Daoy (cell line): ENCODE measurements at regions not wholly inside any gene's neighbourhood (a gene's known extent, or its start where the extent isn't known, plus 50 kb on each side); places are given as distances from the start of the nearest gene placed in this dataset.

Source experiments
- DNase-seq: peaks from one replicate; pipeline ENCODE4 v3.0.0-alpha.2; 2015; ENCODE audit warnings: low read depth

GRCh38 chr2:145067549-145068030 is 547.7 kb upstream of the ZEB2 start:
- DNase-seq = no peak

GRCh38 chr2:145066856-145067548 is 547.1 kb upstream of the ZEB2 start:
- DNase-seq = no peak

GRCh38 chr2:145066151-145066661 is 546.3 kb upstream of the ZEB2 start:
- DNase-seq = no peak

- DNase-seq = no peak
Measured at GRCh38 chr2:145065342-145065741, 545.4 kb upstream of the ZEB2 start.

DNA sequence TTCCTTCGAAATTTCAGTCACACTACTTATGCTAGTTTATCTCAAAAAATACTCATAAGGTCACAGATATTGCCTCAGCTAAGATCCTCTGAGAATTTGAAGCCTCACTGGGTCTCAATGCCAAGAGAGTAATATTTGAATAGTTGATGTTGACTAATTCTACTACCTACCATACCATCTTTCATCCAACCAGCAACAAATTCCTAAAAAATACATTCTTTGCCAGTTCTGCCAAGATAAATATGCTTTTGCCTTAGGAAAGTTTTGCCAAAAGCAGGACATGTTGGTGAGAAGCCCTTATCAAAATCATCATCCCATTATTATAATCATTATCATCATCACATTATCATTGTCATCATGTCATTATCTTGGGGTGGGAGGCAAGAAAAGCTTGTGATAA is 544.6 kb upstream of the ZEB2 start:
- no peak for DNase-seq

DNA sequence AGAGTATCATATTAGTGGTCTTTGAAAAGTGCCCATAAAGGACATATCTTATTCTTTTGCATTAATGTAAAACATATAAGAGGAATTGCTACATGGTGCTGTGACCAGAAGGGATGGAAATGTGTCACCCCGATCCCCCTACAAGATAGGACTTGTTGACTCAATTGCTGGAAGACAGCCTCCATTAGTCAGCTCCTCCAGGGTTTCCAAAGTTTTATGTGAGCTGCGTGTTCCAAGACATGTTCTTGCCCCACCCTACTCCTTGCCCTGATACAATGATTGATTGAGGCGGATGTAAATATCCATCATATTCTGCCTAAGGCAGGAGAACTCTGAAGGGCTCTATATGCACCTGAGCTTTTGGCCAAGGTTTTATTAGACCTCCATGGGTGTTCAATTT is 541.0 kb upstream of the ZEB2 start:
- no peak for DNase-seq

DNA sequence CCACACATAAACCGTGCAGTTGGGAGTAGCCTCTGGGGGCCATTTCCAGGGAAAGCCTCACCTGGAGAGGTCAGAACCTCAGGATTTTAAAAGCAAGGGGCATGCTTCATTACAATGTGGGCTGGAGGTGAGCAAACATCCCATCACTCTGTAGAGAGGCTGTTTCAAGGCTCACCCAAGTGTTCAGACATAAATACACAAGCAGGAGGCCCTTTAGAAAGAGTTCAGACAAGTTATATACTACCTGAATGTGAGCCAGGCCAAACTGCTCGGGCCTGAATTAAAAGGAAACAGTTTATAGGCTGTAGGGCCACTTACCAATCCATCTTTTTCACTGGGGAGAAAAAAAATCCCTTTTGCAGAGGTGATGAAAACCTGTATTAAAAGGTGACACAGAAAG is 540.0 kb upstream of the ZEB2 start:
- DNase-seq = no peak

- DNase-seq = no peak
Measured at GRCh38 chr2:145059343-145059742, 539.4 kb upstream of the ZEB2 start.

DNA sequence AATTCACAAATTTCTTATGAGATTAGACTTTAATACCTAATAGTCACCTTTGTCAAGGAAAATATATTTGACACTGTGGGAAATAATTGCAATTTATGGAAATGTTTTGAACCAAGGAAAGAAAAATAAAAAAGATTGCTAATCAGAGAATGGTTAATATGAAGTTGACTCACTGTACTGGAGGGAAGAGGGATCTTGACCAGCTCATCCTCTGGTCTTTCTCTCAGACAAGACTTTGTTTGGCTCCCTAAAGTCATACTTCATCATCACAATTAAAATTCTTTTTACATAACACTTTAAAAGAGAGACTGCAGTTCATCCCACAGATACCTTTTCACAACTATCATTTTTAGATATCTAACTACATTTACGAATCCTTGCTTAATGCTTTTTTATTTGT is 538.5 kb upstream of the ZEB2 start:
- DNase-seq = no peak

DNA sequence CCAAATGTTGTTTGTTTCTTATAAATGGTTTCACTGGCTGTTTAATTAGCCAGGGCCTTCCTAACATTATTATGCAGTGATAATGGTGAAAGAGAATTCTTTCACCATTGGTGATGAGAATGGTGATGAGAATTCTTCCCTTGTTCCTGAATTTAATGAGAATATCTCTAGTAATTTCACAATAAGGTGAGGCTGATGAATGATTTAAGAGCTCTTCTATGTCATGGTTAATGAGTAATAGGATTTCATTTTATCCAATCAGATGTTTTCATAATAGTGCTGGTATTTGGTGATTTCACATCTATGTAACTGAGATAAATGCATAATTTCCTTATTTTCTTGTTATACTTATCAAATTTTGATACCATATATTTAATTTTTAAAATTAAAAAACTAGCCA is 535.7 kb upstream of the ZEB2 start:
- DNase-seq = no peak

DNA sequence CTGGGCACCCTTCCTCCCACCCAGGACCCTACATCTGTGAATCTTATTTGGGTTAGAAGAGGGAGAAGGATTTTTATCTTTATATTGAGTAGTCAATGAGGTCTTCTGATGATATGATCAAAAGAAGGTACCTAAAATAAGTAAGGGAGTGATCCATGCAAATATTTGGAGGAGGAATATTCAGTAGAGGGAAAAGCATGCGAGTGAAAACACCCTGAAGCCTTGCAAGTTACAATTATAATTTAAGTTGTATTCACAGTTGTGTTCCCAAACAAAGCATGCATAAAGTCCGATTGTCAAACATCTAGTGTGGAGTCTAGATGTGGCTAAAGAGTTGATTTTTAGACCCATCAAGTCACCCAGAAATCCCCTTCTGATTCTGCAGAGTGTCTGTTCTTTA is 530.2 kb upstream of the ZEB2 start:
- no peak for DNase-seq

DNA sequence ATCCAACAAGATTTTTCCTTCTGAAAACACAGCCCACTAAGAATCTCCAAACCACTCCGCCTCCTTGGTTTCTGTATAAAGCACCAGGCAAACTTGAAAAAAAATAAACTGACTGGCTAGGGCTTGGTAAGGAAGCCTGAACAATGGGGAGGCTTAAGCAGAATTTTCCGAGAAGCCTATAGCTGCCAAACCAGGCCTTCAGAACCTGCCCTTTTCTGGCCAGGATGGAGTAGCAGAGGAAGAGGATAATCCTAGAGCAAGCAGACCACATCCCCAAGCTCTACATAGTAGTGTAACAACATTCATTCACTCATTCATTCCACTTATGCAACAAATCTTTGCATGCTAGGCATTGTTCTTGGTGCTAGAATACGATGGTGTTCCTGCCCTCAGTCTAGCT is 529.6 kb upstream of the ZEB2 start:
- no peak for DNase-seq

- no peak for DNase-seq
Measured at GRCh38 chr2:145047554-145047953, 527.6 kb upstream of the ZEB2 start.

- no peak for DNase-seq
Measured at GRCh38 chr2:145044491-145044890, 524.6 kb upstream of the ZEB2 start.

DNA sequence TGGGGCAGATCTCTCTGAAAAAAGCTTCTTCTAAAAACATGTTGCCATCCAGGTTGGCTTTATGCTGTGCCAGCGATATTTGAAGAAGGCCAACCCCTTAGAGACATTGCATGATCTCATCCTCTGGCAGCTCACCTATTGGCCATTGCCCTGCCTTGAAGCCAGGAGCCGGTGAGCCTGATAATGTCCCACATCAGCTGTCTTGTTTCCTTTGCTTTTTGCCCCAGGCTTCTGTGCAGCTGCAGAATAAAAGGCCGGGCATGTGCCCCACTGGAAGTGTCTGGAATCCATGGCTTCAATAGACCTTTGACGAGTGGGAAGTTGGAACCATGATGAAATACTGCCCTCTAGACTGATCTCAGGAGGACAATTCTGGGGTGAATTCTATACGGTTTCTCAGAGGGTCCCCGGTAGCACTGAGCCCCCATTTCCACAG is 523.5 kb upstream of the ZEB2 start:
- DNase-seq = peak; percentile 26

DNA sequence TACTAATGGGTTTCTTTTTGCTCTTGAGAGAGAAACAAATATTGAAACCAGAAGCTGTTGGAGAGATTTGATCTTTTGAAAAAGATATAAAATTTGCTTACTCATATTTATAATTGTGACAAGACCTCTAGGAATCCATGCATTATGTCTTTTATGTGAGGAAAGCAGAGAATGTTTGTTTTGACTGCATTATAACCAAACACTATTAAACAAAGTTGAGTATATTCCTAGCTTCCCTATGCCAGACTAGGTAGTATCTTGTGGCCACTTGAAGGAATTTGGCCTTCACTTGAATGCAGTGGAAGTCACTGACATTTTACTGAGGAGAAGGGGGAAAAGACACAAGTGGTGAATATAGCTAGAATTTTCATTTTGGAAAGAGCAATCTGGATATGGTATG is 521.8 kb upstream of the ZEB2 start:
- no peak for DNase-seq

DNA sequence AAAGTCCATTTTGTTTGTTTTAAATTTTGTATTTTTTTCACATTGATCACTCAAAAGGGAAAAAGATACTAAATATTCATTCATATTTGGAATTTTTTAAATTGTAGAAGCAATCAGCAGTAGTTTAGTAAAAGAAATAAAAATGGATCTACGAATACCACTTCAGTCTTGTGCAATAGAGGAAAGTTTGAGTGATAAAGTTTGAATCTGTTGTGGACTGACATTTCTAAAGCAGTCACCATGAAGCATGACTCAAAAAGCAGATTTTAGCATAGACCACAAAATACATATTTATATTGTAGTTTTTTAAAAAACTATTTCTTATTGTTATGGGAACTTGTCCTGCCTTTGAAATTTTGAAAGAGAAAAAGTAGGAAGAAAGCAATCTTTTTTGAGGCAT is 520.5 kb upstream of the ZEB2 start:
- DNase-seq = no peak

DNA sequence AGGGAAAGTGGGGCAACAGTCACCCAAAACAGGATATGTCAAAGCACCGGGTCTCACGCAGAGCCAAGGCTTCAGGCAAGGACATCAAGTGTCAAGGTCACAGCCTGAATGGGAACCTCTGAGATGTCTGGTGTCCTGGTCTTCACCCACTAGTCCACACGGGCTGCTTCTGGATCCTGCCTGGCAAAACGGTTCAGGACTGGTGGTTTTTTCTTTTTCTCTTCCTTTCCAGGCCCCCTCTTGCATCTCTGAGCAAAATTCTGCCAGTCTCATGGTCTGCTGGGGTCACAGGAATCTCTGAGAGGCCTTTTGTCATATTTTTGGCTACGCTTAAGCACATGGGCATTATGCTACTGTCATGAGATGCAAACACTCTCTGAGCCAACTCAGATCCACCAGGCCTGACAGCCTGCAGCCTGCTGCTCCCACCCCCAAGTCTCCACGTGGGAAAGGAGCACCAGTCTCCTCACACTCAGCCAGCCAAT is 518.2 kb upstream of the ZEB2 start:
- no peak for DNase-seq

- no peak for DNase-seq
Measured at GRCh38 chr2:145036421-145037011, 516.6 kb upstream of the ZEB2 start.

DNA sequence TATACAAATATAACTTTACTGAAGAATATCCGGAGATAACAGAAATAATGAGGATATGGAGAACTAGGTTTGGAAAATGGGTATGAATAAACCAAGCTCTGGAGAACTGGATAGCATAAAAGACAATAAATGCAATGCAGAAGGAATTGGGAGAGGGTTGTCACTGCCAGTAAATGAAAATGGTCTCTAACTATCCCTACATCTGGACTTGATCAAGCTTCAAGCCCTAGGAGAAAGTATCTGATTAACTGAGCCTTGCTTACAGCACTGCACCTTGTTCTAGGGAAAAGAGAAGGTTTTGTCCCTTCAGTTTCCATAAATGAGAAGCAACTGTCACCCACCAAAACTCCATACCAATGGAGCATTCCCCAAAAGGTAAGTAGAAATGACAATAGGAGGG is 514.6 kb upstream of the ZEB2 start:
- DNase-seq = no peak

DNA sequence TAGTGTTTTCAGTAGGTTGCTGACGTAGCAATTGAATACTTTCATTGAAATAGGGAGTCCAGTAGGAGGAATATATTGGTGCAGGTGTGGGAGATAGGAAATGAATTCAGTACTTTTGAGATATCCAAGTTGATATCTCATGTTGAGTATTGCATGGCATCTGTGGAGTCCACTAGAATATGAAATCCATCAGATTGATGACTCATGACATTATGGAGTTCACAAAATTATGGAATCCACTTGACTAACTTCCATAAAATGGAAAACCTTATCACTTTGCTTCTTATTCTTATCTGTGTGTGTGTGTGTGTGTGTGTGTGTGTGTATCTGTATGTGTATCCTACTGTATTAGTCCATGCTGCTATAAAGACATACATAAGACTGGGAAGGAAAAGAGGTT is 513.5 kb upstream of the ZEB2 start:
- no peak for DNase-seq

- DNase-seq = no peak
Measured at GRCh38 chr2:145032791-145033190, 512.9 kb upstream of the ZEB2 start.

DNA sequence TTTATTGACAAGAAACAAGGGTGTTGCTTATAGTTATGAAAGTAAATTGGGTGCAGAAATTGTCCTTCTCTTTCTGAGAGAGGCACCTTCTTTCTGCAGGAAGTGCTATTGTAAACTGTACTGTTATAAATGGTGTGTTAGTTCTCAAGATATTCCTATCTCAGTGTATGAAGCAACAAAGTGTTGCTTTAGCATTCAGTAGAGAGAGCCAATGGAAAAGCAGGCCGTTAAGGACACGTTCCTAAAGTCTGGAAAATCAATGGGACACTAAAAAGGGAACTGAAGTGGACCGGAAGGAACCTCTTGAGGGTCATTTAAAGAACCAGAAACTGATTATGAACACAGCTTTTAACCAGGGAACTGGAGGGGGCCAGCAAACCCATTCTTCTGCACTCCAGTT is 510.0 kb upstream of the ZEB2 start:
- no peak for DNase-seq
